ENCODE measurements at regions not wholly inside any gene's neighbourhood (a gene's known extent, or its start where the extent isn't known, plus 50 kb on each side); places are given as distances from the start of the nearest gene placed in this dataset.
"Not testable (repeated sequence)": the region's sequence is repeated elsewhere in the genome, so short reads cannot be mapped to it uniquely, and the experiment has no call there.

DNA sequence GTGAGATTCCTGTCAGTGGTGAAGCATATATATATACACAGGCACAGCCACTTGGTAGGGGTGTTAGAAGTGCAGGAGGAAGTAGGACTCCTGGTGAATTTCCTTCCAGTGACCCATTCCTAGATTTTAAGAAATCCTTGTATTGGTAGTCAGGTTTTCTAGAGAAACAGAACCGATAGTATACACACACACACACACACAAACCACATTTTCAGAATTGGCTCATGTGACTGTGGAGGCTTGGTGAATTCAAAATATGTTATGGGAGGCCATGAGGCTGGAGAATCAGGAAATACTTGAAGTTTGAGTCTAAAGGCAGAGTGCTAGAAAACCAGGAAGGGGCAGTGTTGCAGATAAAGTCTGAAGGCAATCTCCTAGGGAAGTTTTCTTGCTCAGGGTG, 114.2 kb downstream of the FCRL5 start:
- no peak for DNase-seq (ENCODE audit: low read depth in 4 of 6, low spot score in 6 of 6)
- H3K4me1 ChIP-seq (ENCODE audit: control insufficient read depth, insufficient read depth, low read length), result no peaks in the 10 kb centered on the region
- no peaks in the 10 kb centered on the region for H3K36me3 ChIP-seq (ENCODE audit: control insufficient read depth, insufficient read depth, low read length)
- no peaks in the 10 kb centered on the region for H3K27me3 ChIP-seq (ENCODE audit: control insufficient read depth, insufficient read depth, low read length)
- H3K27ac ChIP-seq (ENCODE audit: low read depth, low read length), result no peak overlapping the region
- WGBS (ENCODE audit: insufficient coverage), result no CpG with 5 or more reads among the region's 1 CpG
- H3K4me3 ChIP-seq (ENCODE audit: low read depth, low read length), result no peak overlapping the region
- no peaks in the 10 kb centered on the region for H3K9me3 ChIP-seq (ENCODE audit: control insufficient read depth, insufficient read depth, low read length)

DNA sequence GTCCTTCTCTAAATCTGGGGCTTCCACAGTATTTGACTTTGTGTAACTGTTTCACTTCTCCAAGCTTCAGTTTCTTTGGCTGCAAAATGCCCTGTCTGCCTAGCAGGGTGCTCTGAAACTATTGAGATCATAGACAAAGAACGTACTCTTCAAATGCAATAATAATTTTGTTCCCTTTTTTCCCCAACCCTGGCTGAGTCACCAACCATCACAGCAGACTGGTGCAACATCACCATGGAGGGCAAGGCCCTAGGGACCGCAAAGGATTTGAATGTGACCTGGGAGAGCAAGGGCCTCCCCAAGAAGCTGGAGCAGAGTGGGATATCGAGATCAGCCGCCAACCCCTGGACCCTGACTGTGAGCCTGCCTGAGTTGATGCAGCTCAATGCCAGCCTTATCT, 115.0 kb downstream of the FCRL5 start:
- Histone ChIP-seq H3K4me1 (ENCODE audit: control insufficient read depth, insufficient read depth, low read length) (no peaks in the 10 kb centered on the region), H3K9me3 (ENCODE audit: control insufficient read depth, insufficient read depth, low read length) (no peaks in the 10 kb centered on the region), H3K4me3 (ENCODE audit: low read depth, low read length) (no peak overlapping the region), H3K27ac (ENCODE audit: low read depth, low read length) (no peak overlapping the region), H3K36me3 (ENCODE audit: control insufficient read depth, insufficient read depth, low read length) (no peaks in the 10 kb centered on the region), H3K27me3 (ENCODE audit: control insufficient read depth, insufficient read depth, low read length) (no peaks in the 10 kb centered on the region)
- WGBS (ENCODE audit: insufficient coverage), result 91% methylated on average over 3 of the region's 4 CpGs
- DNase-seq (ENCODE audit: low read depth in 4 of 6, low spot score in 6 of 6), result no peak

DNA sequence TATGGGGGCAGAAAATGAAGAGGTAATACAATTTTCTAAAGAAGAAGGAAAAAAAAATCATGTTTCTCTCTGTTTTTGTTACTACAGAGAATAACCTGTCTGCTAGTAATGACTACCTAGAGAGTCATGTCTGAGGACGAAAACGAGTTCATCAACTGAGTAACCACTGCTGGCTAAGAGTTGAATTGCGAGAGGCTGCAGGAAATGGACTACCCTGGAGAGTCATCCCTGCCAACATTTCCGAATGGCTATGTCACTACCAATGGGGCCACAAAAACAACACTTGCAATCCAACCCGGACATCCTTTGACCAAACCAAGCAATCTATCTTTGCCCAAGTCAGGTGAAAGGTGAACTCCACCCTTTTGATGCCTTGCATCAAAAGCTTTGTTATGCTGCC, 120.6 kb downstream of the FCRL5 start:
- Histone ChIP-seq H3K27me3 (ENCODE audit: control insufficient read depth, insufficient read depth, low read length) (no peaks in the 10 kb centered on the region), H3K27ac (ENCODE audit: low read depth, low read length) (no peak overlapping the region), H3K4me1 (ENCODE audit: control insufficient read depth, insufficient read depth, low read length) (no peaks in the 10 kb centered on the region), H3K4me3 (ENCODE audit: low read depth, low read length) (no peak overlapping the region), H3K36me3 (ENCODE audit: control insufficient read depth, insufficient read depth, low read length) (no peaks in the 10 kb centered on the region), H3K9me3 (ENCODE audit: control insufficient read depth, insufficient read depth, low read length) (no peaks in the 10 kb centered on the region)
- no peak for DNase-seq (ENCODE audit: low read depth in 4 of 6, low spot score in 6 of 6)
- 87% methylated on average over 5 of the region's 5 CpGs for WGBS (ENCODE audit: insufficient coverage)

DNA sequence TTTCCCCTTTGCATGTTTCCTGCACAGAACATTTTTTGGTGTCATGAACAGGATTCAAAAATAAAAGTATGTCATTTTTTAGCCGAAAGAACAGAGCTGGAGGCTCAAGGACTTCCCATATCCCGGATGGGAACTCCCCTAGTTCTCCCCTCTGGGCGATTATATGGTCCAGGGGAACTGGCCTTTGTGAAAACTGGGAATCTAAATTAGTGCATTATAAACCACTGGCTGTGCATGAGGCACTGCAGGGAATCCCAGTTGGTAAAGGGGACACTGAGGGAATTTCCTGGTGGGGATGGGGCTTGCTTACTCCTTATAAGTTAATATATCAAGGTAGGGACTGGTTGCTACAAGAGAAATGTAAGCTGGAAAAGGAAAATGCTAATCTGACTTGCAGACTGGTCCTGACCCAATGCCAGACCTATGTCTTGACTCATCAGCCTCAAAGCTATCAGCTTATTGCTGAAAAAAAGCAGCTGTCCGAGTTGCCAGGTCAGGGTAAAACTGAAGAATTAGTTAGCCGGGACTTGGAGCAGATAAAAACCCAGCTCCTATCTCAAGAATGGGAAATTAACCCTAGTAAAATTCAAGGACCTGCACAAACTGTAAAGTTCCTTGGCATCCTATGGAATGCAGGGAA, 122.6 kb downstream of the FCRL5 start:
- no peak overlapping the region for H3K4me3 ChIP-seq (ENCODE audit: low read depth, low read length)
- H3K27ac ChIP-seq (ENCODE audit: low read depth, low read length), result no peak overlapping the region
- no peaks in the 10 kb centered on the region for H3K9me3 ChIP-seq (ENCODE audit: control insufficient read depth, insufficient read depth, low read length)
- H3K36me3 ChIP-seq (ENCODE audit: control insufficient read depth, insufficient read depth, low read length), result no peaks in the 10 kb centered on the region
- WGBS (ENCODE audit: insufficient coverage), result 92% methylated on average over 2 of the region's 5 CpGs
- no peaks in the 10 kb centered on the region for H3K27me3 ChIP-seq (ENCODE audit: control insufficient read depth, insufficient read depth, low read length)
- no peaks in the 10 kb centered on the region for H3K4me1 ChIP-seq (ENCODE audit: control insufficient read depth, insufficient read depth, low read length)
- no peak for DNase-seq (ENCODE audit: low read depth in 4 of 6, low spot score in 6 of 6)

DNA sequence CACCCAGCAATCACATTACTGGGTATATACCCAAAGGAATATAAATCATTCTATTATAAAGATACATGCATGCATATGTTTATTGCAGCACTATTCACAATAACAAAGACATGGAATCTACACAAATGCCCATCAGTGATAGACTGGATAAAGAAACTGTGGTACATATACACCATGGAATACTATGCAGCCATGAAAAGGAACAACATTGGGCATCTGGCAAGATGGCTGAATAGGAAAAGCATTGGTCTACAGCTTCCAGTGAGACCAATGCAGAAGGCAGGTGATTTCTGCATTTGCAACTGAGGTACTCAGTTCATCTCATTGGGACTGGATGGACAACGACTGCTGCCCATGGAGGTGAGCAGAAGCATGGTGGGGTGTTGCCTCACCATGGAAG, 128.6 kb downstream of the FCRL5 start:
- not testable (repeated sequence) for H3K27ac ChIP-seq (ENCODE audit: low read depth, low read length); H3K4me3 ChIP-seq (ENCODE audit: low read depth, low read length); H3K4me1 ChIP-seq (ENCODE audit: control insufficient read depth, insufficient read depth, low read length); DNase-seq (ENCODE audit: low read depth in 4 of 6, low spot score in 6 of 6); H3K36me3 ChIP-seq (ENCODE audit: control insufficient read depth, insufficient read depth, low read length); H3K9me3 ChIP-seq (ENCODE audit: control insufficient read depth, insufficient read depth, low read length); H3K27me3 ChIP-seq (ENCODE audit: control insufficient read depth, insufficient read depth, low read length)
- 100% methylated on average over 1 of the region's 1 CpG for WGBS (ENCODE audit: insufficient coverage)

DNA sequence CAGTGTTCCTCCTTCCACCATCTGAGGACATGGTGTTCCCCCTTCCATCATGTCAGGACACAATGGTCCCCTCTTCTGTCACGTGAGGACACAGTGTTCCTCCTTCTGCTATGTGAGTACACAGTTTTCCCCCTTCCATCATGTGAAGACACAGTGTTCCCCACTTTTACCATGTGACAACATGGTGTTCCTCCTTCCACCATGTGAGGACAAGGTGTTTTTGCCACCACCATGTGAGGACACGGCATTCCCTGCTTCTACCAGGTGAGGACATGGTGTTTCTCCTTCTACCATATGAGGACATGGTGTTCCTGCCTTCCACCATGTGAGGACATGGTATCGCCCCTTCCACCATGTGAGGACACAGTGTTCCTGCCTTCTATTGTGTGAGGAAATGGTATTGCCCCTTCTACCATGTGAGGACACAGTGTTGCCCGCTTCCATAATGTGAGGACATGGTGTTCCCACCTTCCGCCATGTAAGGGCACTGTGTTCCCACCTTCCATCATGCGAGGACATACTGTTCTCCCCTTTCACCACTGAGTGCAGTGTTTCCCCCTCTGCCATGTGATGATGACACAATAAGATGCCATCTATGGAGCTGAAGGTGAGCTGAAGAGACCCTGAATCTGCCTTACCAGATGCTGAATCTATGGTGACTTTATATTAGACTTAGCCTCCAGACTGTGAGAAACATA, 132.3 kb downstream of the FCRL5 start:
- Histone ChIP-seq H3K4me3 (ENCODE audit: low read depth, low read length) (no peak overlapping the region), H3K27me3 (ENCODE audit: control insufficient read depth, insufficient read depth, low read length) (no peaks in the 10 kb centered on the region), H3K4me1 (ENCODE audit: control insufficient read depth, insufficient read depth, low read length) (no peaks in the 10 kb centered on the region), H3K9me3 (ENCODE audit: control insufficient read depth, insufficient read depth, low read length) (peaks cover 1% of the 10 kb centered on the region), H3K27ac (ENCODE audit: low read depth, low read length) (no peak overlapping the region), H3K36me3 (ENCODE audit: control insufficient read depth, insufficient read depth, low read length) (no peaks in the 10 kb centered on the region)
- 91% methylated on average over 4 of the region's 6 CpGs for WGBS (ENCODE audit: insufficient coverage)
- DNase-seq (ENCODE audit: low read depth in 4 of 6, low spot score in 6 of 6), result no peak

DNA sequence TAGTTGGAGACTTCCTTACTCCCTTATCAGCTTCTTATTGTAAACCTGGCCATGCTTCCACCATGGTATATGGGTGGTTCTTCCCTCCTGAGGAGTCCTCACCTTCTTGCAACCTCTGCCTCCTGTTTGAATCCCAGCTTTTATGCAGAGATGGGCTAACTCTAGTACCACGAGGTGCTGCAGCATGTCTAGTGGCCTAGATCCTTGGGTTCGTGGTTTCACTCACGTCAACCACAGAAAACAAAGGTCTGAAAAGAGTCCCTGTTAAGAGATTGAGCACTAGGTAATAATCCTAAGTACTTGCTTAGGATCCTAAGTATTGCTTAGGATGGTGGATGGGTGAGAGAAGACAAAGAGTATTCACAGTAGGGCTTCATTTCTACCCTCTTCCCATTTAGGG, 133.7 kb downstream of the FCRL5 start:
- no peak for DNase-seq (ENCODE audit: low read depth in 4 of 6, low spot score in 6 of 6)

DNA sequence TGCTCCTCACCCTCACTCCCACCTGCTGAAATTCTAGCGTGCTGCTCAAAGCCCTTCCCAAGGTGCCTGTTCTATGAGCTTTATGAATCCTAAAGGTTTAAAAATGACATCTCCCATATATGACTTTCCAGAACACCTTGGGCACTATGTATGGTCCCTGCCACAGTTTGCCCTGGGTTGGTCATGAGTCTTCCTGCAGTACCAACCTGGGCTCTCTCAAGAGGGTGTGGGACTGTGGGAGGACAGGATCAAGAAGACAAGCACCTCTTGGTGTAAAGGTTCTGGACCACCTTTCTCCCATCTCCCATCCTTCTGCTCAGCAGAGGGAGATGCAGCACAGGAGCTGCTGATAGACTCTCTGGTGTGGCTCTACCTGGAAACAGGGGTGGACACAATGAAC, 134.1 kb downstream of the FCRL5 start:
- Histone ChIP-seq H3K36me3 (ENCODE audit: control insufficient read depth, insufficient read depth, low read length) (no peaks in the 10 kb centered on the region), H3K4me1 (ENCODE audit: control insufficient read depth, insufficient read depth, low read length) (no peaks in the 10 kb centered on the region), H3K27me3 (ENCODE audit: control insufficient read depth, insufficient read depth, low read length) (no peaks in the 10 kb centered on the region), H3K27ac (ENCODE audit: low read depth, low read length) (no peak overlapping the region), H3K9me3 (ENCODE audit: control insufficient read depth, insufficient read depth, low read length) (no peaks in the 10 kb centered on the region), H3K4me3 (ENCODE audit: low read depth, low read length) (no peak overlapping the region)
- 75% methylated on average over 1 of the region's 1 CpG for WGBS (ENCODE audit: insufficient coverage)
- DNase-seq (ENCODE audit: low read depth in 4 of 6, low spot score in 6 of 6), result no peak

More for the DNA sequence above, 133.7 kb downstream of the FCRL5 start:
- H3K4me1 ChIP-seq (ENCODE audit: control insufficient read depth, insufficient read depth, low read length), result no peaks in the 10 kb centered on the region
- WGBS (ENCODE audit: insufficient coverage), result 79% methylated on average over 3 of the region's 3 CpGs
- H3K36me3 ChIP-seq (ENCODE audit: control insufficient read depth, insufficient read depth, low read length), result no peaks in the 10 kb centered on the region
- H3K27me3 ChIP-seq (ENCODE audit: control insufficient read depth, insufficient read depth, low read length), result no peaks in the 10 kb centered on the region
- H3K4me3 ChIP-seq (ENCODE audit: low read depth, low read length), result no peak overlapping the region
- no peak overlapping the region for H3K27ac ChIP-seq (ENCODE audit: low read depth, low read length)
- no peaks in the 10 kb centered on the region for H3K9me3 ChIP-seq (ENCODE audit: control insufficient read depth, insufficient read depth, low read length)

DNA sequence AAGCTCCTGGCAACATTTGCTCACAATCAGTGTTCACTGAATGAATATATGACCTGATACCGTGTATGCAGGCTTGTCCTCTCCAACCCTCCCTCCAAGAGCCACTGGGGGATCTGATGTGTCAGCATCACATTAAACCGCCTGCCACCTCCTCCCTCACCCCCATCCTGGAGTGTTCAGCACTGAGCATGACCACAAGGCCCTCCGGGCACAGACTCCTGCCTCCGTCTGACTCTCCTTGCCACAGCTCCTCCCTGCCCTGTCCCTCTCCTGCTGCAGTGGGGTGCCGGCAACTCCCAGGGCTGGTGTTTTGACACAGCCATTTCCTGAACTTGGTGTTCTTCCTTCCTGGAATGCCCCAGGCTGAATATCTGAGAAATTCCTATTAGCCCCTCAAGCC, 136.7 kb downstream of the FCRL5 start:
- no peak overlapping the region for H3K4me3 ChIP-seq (ENCODE audit: low read depth, low read length)
- no peaks in the 10 kb centered on the region for H3K4me1 ChIP-seq (ENCODE audit: control insufficient read depth, insufficient read depth, low read length)
- H3K36me3 ChIP-seq (ENCODE audit: control insufficient read depth, insufficient read depth, low read length), result no peaks in the 10 kb centered on the region
- H3K27ac ChIP-seq (ENCODE audit: low read depth, low read length), result no peak overlapping the region
- DNase-seq (ENCODE audit: low read depth in 4 of 6, low spot score in 6 of 6), result no peak
- WGBS (ENCODE audit: insufficient coverage), result 89% methylated on average over 5 of the region's 5 CpGs
- no peaks in the 10 kb centered on the region for H3K27me3 ChIP-seq (ENCODE audit: control insufficient read depth, insufficient read depth, low read length)
- H3K9me3 ChIP-seq (ENCODE audit: control insufficient read depth, insufficient read depth, low read length), result no peaks in the 10 kb centered on the region

DNA sequence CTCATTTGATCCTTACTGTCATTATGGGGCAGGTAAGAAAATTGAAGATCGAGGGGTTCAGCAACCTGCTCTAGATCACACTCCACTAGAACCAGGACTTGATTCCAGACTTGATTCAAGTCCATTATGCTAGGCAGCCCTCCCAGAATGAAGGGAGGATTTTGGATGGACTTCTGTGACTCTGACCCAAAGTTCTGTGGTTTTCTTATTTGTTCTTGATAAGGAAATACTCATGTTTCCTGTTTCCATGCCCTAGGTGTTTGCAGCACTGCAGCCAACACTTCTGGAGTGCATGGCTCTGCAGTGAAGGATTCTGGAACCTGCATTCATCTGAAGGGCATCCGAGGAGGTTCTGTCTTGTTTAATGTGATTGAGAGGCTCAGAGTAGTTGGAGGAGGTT, 140.0 kb downstream of the FCRL5 start:
- Histone ChIP-seq H3K27me3 (ENCODE audit: control insufficient read depth, insufficient read depth, low read length) (no peaks in the 10 kb centered on the region), H3K9me3 (ENCODE audit: control insufficient read depth, insufficient read depth, low read length) (no peaks in the 10 kb centered on the region), H3K4me1 (ENCODE audit: control insufficient read depth, insufficient read depth, low read length) (no peaks in the 10 kb centered on the region), H3K27ac (ENCODE audit: low read depth, low read length) (no peak overlapping the region), H3K36me3 (ENCODE audit: control insufficient read depth, insufficient read depth, low read length) (no peaks in the 10 kb centered on the region), H3K4me3 (ENCODE audit: low read depth, low read length) (no peak overlapping the region)
- WGBS (ENCODE audit: insufficient coverage), result 75% methylated on average over 1 of the region's 2 CpGs
- DNase-seq (ENCODE audit: low read depth in 4 of 6, low spot score in 6 of 6), result no peak

Data from spinal cord (tissue), 9 donors.